ENCODE measurements at regions not wholly inside any gene's neighbourhood (a gene's known extent, or its start where the extent isn't known, plus 50 kb on each side); places are given as distances from the start of the nearest gene placed in this dataset.

- Histone ChIP-seq H2AFZ (replicated peaks; ENCODE audit: low read length, poor library complexity) (no peak overlapping the region), H4K8ac (ENCODE audit: low read depth in 2 of 2, low read length in 2 of 2) (no peak overlapping the region), H2AK9ac (replicated peaks; ENCODE audit: low read depth, low read length, poor library complexity) (no peak overlapping the region), H4K91ac (ENCODE audit: insufficient read depth, low read depth, low read length) (no peak overlapping the region), H3K4me1 (ENCODE audit: control insufficient read depth, insufficient read depth, low read length) (no peaks in the 10 kb centered on the region), H3K23ac (ENCODE audit: low read depth, low read length) (no peak overlapping the region), H3K14ac (replicated peaks; ENCODE audit: low read depth, low read length) (no peak overlapping the region), H2BK5ac (ENCODE audit: low read depth, low read length, poor library complexity, severe bottlenecking) (no peak overlapping the region), H2BK20ac (ENCODE audit: low read depth, low read length) (no peak overlapping the region), H3K4me2 (ENCODE audit: low read depth, low read length) (no peak overlapping the region), H3K56ac (ENCODE audit: extremely low read depth, insufficient read depth, low read length) (no peak overlapping the region), H4K5ac (ENCODE audit: low read depth, low read length) (no peak overlapping the region), H3K79me1 (ENCODE audit: low read depth in 1 of 2, low read length in 2 of 2) (no peaks in the 10 kb centered on the region), H3K36me3 (ENCODE audit: control insufficient read depth, insufficient read depth, low read length) (no peaks in the 10 kb centered on the region), H3K27me3 (ENCODE audit: control insufficient read depth, insufficient read depth, low read length) (no peaks in the 10 kb centered on the region), H3K27ac (ENCODE audit: insufficient read depth, low read length) (no peak overlapping the region), H2BK15ac (ENCODE audit: low read depth, low read length) (no peak overlapping the region), H3K4me3 (ENCODE audit: insufficient read depth, low read depth, low read length) (no peak overlapping the region), H3K9me3 (ENCODE audit: control insufficient read depth, insufficient read depth, low read length) (no peaks in the 10 kb centered on the region), H3K18ac (ENCODE audit: low read depth, low read length) (no peak overlapping the region), H4K20me1 (ENCODE audit: insufficient read depth, low read length) (no peaks in the 10 kb centered on the region), H3K9me1 (ENCODE audit: insufficient read depth, low read length) (no peaks in the 10 kb centered on the region), H2BK120ac (ENCODE audit: low read depth, low read length) (no peak overlapping the region), H3K4ac (ENCODE audit: low read depth, low read length) (no peak overlapping the region), H3K9ac (ENCODE audit: low read depth, low read length) (no peak overlapping the region), H2AK5ac (ENCODE audit: low read depth, low read length) (no peak overlapping the region)
- WGBS, 2 experiments (ENCODE audit: extremely low coverage in 2 of 2, insufficient read length in 1 of 2): no CpG with 5 or more reads among the region's 2 CpGs
- no peak for TF ChIP-seq SMC3 (IDR thresholded peaks at IDR 0.05; ENCODE audit: low read depth, low read length)
- no peak for TF ChIP-seq BHLHE40 (IDR thresholded peaks at IDR 0.05; ENCODE audit: low read depth, low read length)
- TF ChIP-seq CTCF (conservative IDR thresholded peaks at IDR 0.05; ENCODE audit: low read depth, low read length): no peak
- no peak for TF ChIP-seq POLR2A (IDR thresholded peaks at IDR 0.05; ENCODE audit: low read depth, low read length)
- TF ChIP-seq RFX5 (IDR thresholded peaks at IDR 0.05; ENCODE audit: low read depth, low read length): no peak
- no peak for DNase-seq
- intact Hi-C loops (cut with micrococcal nuclease): no loop called here
- CTCF ChIA-PET: interaction anchor here (0.5 kb wide), 1 partner anchor 43 kb away, joined by 4 read pairs; no protein-coding TSS in a partner anchor
- in situ Hi-C loops (cut with MboI; ENCODE audit: low sequenced_read_pairs): no loop called here
- no peak for ATAC-seq (ENCODE audit: low read depth)
- POLR2A ChIA-PET (ENCODE audit: unreplicated experiment): no interaction called here
- no TSS peak for BruUV-seq (replicated peaks)
- dilution Hi-C loops (cut with HindIII; ENCODE audit: low sequenced_read_pairs, unreplicated experiment): no loop called here
These were observed 1161.5 kb downstream of the PCDH9 start for GRCh38 chr13:66068683-66069082.
